KBM-7 (cell line): ENCODE measurements at regions not wholly inside any gene's neighbourhood (a gene's known extent, or its start where the extent isn't known, plus 50 kb on each side); places are given as distances from the start of the nearest gene placed in this dataset.
"Not testable (repeated sequence)": the region's sequence is repeated elsewhere in the genome, so short reads cannot be mapped to it uniquely, and the experiment has no call there.

Source experiments
- DNase-seq: peaks from one replicate; pipeline ENCODE4 v3.0.0-alpha.2; 2015
- in situ Hi-C: fragments of 300-500 bp; cut with MboI; formaldehyde crosslinking; loops from 2 replicates; pipeline ENCODE4 v1.14.3; 2020; ENCODE audit warnings: low sequenced_read_pairs, low pct_unique_long_range_greater_than_20kb, mixed read lengths

DNA sequence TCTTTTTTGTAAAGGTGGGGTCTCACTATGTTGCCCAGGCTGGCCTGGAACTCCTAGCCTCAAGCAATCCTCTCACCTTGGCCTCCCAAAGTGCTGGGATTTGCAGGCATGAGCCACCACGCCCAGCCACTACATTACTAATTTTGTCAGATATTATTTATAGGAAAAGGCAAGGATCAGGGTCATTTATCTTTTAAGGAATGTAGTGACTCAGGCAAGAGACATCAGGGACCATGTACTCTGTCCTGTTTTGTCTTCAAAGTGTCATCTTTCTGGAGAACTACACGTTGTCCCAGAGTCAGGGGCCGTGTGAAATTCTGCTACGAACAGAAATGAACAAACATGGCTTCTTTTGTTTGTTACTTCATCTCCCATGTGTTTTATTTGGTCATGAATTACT is 105.3 kb downstream of the NPTX2 start:
- no peak for DNase-seq
- in situ Hi-C loops = no loop called here

DNA sequence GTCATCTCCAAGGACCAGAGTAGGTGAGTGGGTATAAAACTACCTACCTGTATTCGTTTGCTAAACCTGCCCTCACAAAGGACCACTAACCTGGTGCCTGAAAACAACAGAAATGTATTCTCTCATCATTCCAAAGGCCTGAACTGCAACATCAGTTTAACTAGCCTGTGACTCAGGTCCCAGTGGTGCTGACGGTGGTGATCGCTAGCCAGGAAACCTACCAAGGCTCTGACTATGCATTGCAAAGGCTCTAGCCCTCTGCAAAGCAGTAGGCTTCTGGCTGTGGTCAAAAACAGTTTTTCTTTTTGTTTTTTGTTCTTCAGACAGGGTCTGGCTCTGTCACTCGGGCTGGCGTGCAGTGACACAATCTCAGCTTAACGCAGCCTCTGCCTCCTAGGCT is 107.5 kb downstream of the NPTX2 start:
- in situ Hi-C loops = no loop called here
- DNase-seq = no peak

DNA sequence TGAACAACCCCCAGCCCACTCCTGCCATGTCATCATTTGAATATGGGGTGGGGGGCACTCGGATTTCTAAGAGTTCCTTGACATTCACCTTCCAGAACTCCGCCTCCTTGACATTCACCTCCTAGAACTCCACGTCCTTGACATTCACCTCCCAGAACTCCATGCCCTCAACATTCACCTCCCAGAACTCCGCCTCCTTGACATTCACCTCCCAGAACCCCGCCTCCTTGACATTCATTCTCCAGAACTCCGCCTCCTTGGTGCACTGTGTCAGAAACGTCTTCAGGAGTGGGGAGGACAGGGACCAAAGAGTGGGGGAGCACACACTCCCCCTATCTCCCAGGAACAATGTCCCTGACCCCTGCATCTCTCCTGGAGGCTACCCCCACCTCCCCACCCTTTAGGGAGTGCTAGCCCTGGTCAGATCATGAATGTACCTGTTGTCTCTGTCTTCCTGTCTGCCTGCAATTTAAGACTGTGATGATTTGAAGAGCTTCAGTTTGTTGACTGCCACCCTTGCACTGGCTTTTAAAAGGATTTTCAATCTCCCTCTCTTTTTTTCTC is 110.1 kb downstream of the NPTX2 start:
- no peak for DNase-seq
- in situ Hi-C loops = no loop called here

DNA sequence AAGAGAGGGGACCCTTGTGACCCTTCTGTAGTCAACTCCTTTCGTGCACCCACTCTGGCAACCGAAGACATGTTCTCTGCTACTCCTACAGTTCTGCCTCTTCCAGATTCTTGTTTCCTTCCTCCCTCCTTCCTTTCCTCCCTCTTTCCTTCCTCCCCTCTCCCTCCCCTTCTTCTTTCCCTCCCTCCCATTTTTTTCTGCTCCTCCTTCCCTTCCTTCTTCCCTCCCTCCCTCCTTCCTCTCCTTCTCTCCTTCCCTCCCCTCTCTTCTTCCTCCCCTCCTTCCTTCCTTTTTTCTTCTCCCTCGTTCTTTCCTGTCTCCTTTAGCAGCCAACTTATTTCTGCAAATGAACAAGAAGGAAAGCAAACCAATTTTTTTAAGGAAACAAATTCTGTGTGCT is 111.5 kb downstream of the NPTX2 start:
- no peak for DNase-seq
- in situ Hi-C loops = no loop called here

DNA sequence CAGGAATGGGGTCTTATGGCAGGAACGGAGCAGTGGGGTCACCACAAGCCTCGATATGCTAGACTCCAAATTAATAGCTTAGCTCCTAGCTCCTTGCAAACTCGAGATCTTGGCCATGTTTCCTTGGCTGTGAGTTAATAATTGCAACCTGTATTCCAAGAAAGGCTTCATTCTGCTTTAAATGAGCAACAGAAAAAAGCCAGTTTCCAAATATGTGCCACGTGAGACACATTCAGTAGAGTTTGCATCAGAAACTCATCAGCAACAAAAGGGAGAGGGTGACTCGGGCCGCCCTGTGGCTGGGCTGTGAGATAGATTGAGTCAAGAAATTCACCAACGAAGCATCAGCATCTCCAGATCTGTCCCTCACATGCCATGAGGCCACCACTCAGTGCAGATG is 112.0 kb downstream of the NPTX2 start:
- in situ Hi-C loops = no loop called here
- no peak for DNase-seq

DNA sequence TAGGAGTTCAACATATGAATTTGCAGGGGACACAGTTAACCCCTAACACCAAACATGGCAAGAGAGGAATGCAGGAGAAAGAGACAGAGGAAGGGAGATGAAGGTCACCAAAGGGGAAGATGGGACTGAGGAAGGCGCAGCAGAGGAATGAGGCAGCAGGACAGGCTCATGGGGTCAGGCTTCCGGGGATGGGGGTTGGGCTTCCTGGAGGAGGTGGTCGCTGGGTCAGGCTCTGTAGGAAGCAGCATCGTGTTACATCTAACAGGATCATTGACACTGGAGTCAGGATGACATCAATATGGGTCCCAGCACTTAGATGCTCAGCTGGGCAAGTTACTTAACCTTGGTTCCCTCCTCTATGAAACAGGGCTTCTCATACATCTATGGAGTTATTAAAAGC is 113.2 kb downstream of the NPTX2 start:
- in situ Hi-C loops = no loop called here
- no peak for DNase-seq

DNA sequence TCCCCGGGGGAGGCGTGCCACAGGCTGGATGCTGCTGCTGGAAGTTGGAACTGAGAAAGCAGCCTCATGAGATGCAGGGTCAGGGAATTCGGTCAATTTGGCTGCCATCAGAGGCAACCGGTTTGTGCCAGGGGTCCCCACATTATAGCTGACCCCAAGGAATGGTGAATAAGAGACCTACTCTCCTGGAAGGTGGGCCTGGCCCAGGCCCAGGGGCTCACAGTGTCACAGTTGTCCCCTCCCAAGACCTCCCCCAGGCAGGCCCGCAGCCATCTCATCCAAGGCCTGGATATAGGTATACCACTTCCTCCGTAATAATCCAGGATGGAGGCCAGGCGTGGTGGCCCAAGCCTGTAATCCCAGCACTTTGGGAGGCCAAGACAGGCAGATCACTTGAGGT is 114.6 kb downstream of the NPTX2 start:
- in situ Hi-C loops = no loop called here

DNA sequence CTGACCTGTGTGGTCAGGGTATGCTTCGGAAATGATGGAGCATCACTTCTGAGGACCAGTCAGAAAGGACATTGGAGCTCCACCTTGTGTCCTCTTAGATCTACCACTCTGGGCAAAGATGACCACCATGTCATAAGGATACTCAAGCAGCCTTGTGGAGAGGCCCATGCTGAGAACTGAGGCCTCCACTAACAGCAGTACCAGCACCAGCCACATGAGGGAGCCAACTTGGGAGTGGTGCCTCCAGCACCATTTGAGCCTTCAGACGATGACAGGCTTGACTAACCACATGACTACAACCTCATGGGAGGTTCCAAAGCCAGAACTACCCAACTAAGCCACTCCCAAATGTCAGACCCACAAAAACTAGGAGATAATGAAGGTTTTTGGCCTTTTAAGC is 116.0 kb downstream of the NPTX2 start:
- DNase-seq = peak; percentile 73

More for the DNA sequence above, 114.6 kb downstream of the NPTX2 start:
- DNase-seq = no peak

DNA sequence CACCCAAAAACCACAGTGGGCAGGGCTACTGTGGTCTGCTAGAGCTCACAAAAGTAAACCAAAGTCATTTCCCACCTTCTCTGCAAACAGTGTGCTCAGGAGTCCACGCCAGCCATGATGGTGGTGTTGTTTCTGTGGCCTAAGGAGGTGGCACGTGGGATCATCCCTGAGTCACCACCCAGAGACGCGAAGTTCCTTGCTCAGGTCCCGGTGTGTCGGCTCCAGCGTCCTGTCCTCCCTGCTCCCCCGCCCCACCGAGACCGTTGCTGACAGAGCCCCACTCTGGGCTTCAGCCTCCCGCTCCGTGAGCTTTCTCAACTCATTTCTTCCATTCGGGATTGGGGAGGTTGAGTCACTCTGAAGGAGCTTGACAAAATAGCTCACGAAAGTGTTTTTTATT is 118.7 kb downstream of the NPTX2 start:
- in situ Hi-C loops = no loop called here
- DNase-seq = no peak

More for the DNA sequence above, 116.0 kb downstream of the NPTX2 start:
- in situ Hi-C loops = no loop called here

DNA sequence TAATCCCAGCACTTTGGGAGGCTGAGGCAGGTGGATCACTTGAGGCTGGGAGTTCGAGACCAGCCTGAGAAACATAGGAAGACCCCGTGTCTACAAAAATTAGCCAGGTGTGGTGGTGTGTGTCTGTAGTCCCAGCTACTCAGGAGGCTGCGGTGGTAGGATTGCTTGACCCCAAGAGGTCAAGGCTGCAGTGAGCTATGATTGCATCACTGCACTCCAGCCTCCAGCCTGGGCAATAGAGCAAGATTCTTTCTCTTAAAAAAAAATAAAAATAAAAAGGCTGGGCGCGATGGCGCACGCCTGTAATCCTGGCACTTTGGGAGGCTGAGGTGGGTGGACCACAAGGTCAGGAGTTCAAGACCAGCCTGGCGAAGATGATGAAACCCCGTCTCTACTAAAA is 119.4 kb downstream of the NPTX2 start:
- in situ Hi-C loops, DNase-seq: not testable (repeated sequence)

DNA sequence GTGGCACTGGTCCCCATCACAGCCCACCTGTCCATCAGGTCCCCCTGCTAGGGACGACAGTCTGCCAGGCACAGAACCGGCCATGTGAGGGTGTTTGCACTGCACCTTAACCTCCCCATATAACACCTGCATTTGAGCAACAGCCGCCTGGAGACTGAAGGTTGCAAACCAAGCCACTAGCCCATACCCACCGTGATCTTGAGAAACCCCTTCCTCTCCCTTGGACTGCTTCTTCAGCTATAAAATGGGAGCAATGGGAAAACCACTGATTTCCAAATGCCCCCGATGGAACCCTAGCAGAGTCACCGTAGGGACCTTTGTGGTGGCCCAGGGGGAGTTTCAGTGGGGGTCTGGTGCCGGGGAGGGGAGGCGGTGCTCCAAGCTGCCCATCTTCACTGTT is 120.1 kb downstream of the NPTX2 start:
- DNase-seq = no peak
- in situ Hi-C loops = no loop called here

DNA sequence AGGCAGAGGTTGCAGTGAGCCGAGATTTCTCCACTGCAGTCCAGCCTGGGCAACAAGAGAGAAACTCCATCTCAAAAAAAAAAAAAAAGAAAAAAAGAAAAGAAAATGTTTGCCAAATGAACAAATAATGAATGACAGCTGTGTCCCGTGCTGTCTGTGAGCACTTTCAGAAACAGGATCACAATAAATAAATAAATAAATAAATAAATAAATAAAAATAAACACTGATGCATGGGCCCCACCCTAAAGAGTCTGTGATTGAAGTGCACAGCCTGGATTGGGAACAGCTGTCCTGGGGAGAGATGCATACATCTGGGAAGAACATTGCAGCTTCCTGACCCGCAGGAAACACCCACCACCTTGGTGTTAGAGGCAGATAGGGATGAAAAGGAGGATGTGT is 123.6 kb downstream of the NPTX2 start:
- DNase-seq = no peak
- in situ Hi-C loops = no loop called here

DNA sequence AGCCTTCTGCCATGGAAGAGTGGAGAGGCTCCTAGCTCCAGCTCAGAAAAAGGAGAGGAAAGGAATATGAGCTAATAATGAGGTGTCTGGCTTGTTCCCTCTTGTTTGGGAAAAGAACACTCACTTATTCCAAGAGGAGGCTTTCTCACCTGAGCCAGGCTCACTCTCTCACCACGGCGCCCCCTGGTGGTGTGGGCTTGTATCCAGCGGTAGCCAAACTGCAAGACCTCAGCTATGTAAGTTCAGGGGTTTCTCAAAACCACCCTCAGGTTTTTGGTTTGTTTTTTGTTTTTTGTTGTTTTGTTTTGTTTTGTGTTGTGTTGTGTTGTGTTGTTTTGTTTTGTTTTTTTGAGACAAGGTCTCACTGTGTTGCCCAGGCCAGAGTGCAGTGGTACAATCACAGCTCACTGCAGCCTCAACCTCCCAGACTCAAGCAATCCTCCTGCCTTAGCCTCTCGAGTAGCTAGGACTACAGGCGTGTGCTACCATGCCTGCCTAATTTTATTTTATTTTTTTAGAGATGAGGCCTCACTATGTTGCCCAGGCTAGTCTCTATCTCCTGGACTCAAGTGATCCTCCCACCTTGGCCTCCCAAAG is 124.0 kb downstream of the TMEM130 start:
- in situ Hi-C loops = no loop called here
- DNase-seq = peak; percentile 57

DNA sequence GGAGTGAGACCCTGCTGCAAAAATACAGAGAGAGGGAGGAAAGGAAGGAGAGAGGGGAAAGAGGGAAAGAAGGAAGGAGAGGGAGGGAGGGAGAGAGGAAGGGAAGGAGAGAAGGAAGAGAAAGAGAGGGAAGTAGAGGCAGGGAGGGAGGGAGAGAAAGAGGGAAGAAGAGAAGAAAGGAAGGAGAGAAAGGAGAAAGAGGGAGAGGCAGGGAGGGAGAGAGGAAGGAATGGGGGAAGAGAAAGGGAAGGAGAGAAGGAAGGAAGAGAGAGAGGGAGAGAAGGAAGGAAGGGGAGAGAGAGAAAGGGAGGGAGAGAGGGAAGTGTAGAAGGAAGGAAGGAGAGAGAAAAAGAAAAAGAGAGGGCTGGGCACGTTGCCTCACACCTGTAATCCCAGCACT is 121.7 kb downstream of the TMEM130 start:
- in situ Hi-C loops = no loop called here

DNA sequence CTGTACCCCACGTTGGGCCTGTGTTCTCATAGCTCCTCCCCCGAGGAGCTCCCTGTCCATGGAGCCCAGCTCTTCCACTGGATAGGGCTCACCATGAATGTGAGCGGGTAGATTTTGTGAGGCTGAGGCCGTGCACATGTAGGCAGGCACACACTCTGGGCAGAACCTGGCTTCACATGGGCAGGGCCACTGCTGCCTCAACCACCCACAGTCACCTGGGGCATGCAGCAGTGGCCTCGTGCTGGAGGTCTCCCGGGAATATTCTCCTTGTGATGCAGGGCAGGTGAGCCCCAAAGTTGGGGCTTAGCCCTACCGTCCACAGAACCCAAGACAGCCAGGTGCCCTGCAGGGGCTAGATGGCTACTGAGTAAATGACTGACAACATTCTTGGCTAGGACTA is 116.6 kb downstream of the TMEM130 start:
- DNase-seq = no peak
- in situ Hi-C loops = no loop called here

More for the DNA sequence above, 121.7 kb downstream of the TMEM130 start:
- no peak for DNase-seq

DNA sequence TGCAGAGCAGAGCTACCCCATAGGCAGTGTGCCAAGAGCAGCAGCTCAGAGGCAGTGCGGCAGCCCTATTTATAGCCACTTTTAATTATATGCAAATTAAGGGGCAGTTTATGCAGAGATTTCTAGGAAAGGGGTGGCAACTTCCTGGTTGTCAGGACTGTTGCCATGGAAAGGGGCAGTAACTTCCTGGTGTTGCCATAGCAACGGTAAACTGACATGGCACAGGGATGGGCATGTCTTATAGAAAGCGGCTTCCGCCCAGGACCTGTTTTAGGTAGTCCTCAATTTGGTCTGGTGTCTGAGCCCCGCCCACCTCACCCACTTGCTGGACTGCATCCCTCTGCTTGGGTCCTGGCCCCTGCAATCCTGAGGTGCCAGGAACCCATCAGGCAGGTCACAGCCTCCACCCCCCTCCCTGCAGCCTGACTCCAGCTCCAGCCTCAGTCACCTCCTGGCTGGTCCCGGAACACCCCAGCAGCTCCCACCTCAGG is 115.8 kb downstream of the TMEM130 start:
- peak; percentile 25 for DNase-seq
- in situ Hi-C loops = no loop called here

DNA sequence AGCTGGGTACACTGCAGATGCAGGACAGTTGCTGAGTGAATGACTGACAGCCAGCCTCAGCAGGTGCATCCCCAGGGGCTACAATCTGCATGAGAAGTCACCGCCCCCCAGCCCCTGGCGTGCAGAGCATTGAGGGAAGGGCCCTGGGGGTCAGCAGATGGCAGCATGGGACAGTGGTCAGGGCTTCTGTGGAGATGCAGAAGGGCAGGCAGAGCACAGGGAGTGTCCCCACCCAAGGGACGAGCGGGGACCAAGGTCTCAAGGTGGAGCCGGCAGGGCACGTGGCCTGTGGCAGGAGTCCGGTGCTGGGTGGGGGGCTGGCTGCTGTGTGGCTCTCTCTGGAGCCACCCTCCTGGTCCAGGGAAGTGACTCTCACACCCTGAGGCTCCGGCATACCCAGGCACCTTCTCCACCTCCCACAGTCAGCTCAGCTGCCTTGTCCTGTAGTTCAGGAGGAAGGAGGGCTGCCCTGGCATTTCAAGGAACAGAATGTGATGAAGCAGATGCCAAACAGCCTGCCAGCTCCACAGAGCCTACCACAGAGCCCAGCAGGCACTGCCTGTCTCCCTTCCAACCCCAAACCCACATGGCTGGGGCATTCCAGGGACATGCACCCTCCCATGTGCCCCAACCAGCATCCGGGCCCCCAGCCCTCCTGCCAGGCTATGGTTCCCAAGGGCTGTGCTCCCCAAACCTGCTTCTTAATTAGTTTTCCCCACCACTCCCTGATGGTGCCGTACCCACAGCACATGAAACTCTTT is 114.5 kb downstream of the TMEM130 start:
- DNase-seq = no peak
- in situ Hi-C loops = no loop called here

DNA sequence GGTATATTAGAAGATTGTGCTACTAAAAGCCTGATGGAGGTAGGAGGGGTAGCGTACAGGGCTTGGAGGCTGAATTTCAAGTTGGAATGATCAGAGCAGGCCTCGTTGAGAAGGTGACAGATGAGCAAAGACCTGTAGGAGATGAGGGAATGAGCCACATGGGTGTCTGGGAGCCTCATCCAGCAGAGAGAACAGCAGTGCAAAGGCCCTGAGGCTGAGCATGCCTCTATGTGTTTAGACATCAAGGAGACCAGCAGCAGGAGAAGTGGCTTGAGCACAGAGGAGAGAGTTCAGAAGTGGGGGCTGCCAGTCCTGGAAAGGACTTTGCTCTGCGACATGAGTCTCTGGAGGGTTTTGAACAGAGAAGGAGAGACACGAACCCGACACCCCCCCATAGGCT is 111.7 kb downstream of the TMEM130 start:
- in situ Hi-C loops = no loop called here
- DNase-seq = no peak

DNA sequence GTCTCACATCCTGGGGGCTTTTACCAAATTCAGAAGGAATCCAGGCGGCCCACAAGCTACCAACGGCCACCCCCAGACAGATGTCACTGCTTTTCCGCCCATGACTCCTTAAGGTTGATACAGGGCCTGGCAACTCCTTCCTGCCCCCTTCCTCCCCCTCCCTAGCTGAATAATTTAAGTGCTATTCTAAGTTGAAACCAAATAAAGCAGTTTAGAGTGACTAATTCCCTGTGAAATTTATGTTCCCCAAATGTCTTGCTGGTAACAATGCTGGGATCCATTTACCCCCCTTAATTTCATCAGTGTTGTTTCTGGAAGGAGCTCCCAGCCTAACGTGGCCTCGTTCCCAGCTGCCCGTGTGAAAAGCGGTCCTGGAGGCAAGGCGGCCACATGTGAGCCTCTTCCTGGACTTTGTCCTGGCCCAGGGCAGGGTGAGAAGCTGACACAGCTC is 109.6 kb downstream of the TMEM130 start:
- in situ Hi-C loops = no loop called here
- DNase-seq = no peak

DNA sequence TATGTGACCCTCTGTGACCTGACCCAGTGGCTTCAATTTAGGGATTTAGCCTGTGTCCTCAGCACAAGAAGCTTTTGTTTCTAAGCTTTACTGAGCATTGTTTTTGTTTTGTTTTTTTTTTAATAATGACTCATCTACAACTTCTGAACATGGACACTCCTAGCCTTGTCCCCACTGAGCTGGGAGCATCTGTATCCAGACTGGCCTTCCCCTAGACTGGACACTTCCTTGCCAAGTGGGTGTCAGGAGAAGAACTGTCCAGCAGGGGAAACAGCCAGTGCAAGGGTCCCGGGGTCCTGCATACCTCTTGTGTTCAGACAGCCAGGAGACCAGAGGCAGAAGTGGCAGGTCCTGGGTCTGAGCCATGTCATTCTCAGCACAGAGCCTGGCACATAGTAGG is 108.6 kb downstream of the TMEM130 start:
- in situ Hi-C loops = no loop called here

More for the DNA sequence above, 108.6 kb downstream of the TMEM130 start:
- no peak for DNase-seq
